Type B pancreatic cell (in vitro differentiated cells): ENCODE measurements at regions not wholly inside any gene's neighbourhood (a gene's known extent, or its start where the extent isn't known, plus 50 kb on each side); places are given as distances from the start of the nearest gene placed in this dataset.
"Not testable (repeated sequence)": the region's sequence is repeated elsewhere in the genome, so short reads cannot be mapped to it uniquely, and the experiment has no call there.

Source experiments
- DNase-seq: peaks from one replicate; pipeline ENCODE4 v3.0.0; 2021; ENCODE audit warnings: mixed read lengths; ENCODE audit not compliant: unreplicated experiment; ENCODE audit errors: extremely low spot score
- H3K27ac Mint-ChIP-seq: 2 replicates; pipeline ENCODE4 v1.8.0; 2021; ENCODE audit warnings: mild to moderate bottlenecking, mixed read lengths
- H3K27me3 Mint-ChIP-seq: 2 replicates; pipeline ENCODE4 v1.8.0; 2021; ENCODE audit warnings: mixed read lengths
- H3K36me3 Mint-ChIP-seq: 2 replicates; pipeline ENCODE4 v1.8.0; 2021; ENCODE audit warnings: mixed read lengths
- H3K4me1 Mint-ChIP-seq: one replicate; pipeline ENCODE4 v1.8.0; 2021; ENCODE audit warnings: mixed read lengths; ENCODE audit not compliant: unreplicated experiment
- H3K4me3 Mint-ChIP-seq: 2 replicates; pipeline ENCODE4 v1.8.0; 2021; ENCODE audit warnings: mild to moderate bottlenecking, mixed read lengths
- H3K9me3 Mint-ChIP-seq: 2 replicates; pipeline ENCODE4 v1.8.0; 2021; ENCODE audit warnings: mixed read lengths
- CTCF ChIP-seq: fragments of 200-600 bp; sonication (generic); conservative IDR thresholded peaks from 2 replicates; pipeline ENCODE4 v1.5.0; 2021; ENCODE audit warnings: antibody characterized with exemption, mild to moderate bottlenecking

- no peak for DNase-seq
- peaks cover 6% of the 10 kb centered on the region for H3K4me1 Mint-ChIP-seq
- no peak overlapping the region for H3K4me3 Mint-ChIP-seq
- no peak overlapping the region for H3K27ac Mint-ChIP-seq
- H3K27me3 Mint-ChIP-seq = peaks cover 5% of the 10 kb centered on the region
- no peak for TF ChIP-seq CTCF
- peaks cover 4% of the 10 kb centered on the region for H3K9me3 Mint-ChIP-seq
- H3K36me3 Mint-ChIP-seq = no peaks in the 10 kb centered on the region
Observed at GRCh38 chr2:12923907-12924610, 207.3 kb downstream of the TRIB2 start.

GRCh38 chr2:12926641-12927040 is 209.9 kb downstream of the TRIB2 start:
- DNase-seq, H3K27me3 Mint-ChIP-seq, H3K4me1 Mint-ChIP-seq, H3K36me3 Mint-ChIP-seq, H3K9me3 Mint-ChIP-seq, H3K4me3 Mint-ChIP-seq, H3K27ac Mint-ChIP-seq: not testable (repeated sequence)

GRCh38 chr2:12928197-12928774 is 211.6 kb downstream of the TRIB2 start:
- no peak overlapping the region for H3K4me3 Mint-ChIP-seq
- H3K27me3 Mint-ChIP-seq = peaks cover 5% of the 10 kb centered on the region
- H3K27ac Mint-ChIP-seq = no peak overlapping the region
- DNase-seq = no peak
- no peaks in the 10 kb centered on the region for H3K36me3 Mint-ChIP-seq
- H3K9me3 Mint-ChIP-seq = peaks cover under 1% of the 10 kb centered on the region
- no peak for TF ChIP-seq CTCF
- peaks cover 6% of the 10 kb centered on the region for H3K4me1 Mint-ChIP-seq

GRCh38 chr2:12928775-12929401 is 212.2 kb downstream of the TRIB2 start:
- TF ChIP-seq CTCF = no peak
- H3K36me3 Mint-ChIP-seq = no peaks in the 10 kb centered on the region
- H3K4me1 Mint-ChIP-seq = peaks cover 6% of the 10 kb centered on the region
- H3K9me3 Mint-ChIP-seq = no peaks in the 10 kb centered on the region
- no peak overlapping the region for H3K27ac Mint-ChIP-seq
- H3K27me3 Mint-ChIP-seq = peaks cover 5% of the 10 kb centered on the region
- H3K4me3 Mint-ChIP-seq = no peak overlapping the region
- no peak for DNase-seq

GRCh38 chr2:12929758-12930157 is 213.0 kb downstream of the TRIB2 start:
- no peaks in the 10 kb centered on the region for H3K9me3 Mint-ChIP-seq
- H3K27ac Mint-ChIP-seq = no peak overlapping the region
- H3K4me3 Mint-ChIP-seq = no peak overlapping the region
- peaks cover 6% of the 10 kb centered on the region for H3K4me1 Mint-ChIP-seq
- H3K27me3 Mint-ChIP-seq = peaks cover 5% of the 10 kb centered on the region
- DNase-seq = no peak
- no peak for TF ChIP-seq CTCF
- no peaks in the 10 kb centered on the region for H3K36me3 Mint-ChIP-seq

GRCh38 chr2:12930391-12930790 is 213.7 kb downstream of the TRIB2 start:
- no peak for TF ChIP-seq CTCF
- Mint-ChIP-seq H3K4me3 (no peak overlapping the region), H3K36me3 (no peaks in the 10 kb centered on the region), H3K27me3 (peaks cover 5% of the 10 kb centered on the region), H3K4me1 (peaks cover 10% of the 10 kb centered on the region), H3K27ac (no peak overlapping the region), H3K9me3 (no peaks in the 10 kb centered on the region)
- DNase-seq = no peak
